Peyer's patch (tissue), 4 donors: ENCODE measurements at regions not wholly inside any gene's neighbourhood (a gene's known extent, or its start where the extent isn't known, plus 50 kb on each side); places are given as distances from the start of the nearest gene placed in this dataset.

Experiments
- POLR2A ChIP-seq, 2 donors: fragments of 450-650 bp; IDR thresholded peaks; one replicate each; pipeline ENCODE4 v1.5.1; 2017; ENCODE audit warnings: antibody characterized with exemption in 2 of 2, mild to moderate bottlenecking in 2 of 2, moderate library complexity in 2 of 2
- TF ChIP-seq, protein P1 (sequence below), 6 experiments: fragments of 450-650 bp in 4 of 6; fragments of 200-600 bp in 2 of 6; sonication (generic) in 1 of 6; IDR thresholded peaks; one replicate each; pipeline ENCODE4 v1.5.1; 2017 to 2019; ENCODE audit warnings: antibody characterized with exemption in 6 of 6, mild to moderate bottlenecking in 3 of 6, moderate library complexity in 1 of 6

- TF ChIP-seq, protein P1, sequence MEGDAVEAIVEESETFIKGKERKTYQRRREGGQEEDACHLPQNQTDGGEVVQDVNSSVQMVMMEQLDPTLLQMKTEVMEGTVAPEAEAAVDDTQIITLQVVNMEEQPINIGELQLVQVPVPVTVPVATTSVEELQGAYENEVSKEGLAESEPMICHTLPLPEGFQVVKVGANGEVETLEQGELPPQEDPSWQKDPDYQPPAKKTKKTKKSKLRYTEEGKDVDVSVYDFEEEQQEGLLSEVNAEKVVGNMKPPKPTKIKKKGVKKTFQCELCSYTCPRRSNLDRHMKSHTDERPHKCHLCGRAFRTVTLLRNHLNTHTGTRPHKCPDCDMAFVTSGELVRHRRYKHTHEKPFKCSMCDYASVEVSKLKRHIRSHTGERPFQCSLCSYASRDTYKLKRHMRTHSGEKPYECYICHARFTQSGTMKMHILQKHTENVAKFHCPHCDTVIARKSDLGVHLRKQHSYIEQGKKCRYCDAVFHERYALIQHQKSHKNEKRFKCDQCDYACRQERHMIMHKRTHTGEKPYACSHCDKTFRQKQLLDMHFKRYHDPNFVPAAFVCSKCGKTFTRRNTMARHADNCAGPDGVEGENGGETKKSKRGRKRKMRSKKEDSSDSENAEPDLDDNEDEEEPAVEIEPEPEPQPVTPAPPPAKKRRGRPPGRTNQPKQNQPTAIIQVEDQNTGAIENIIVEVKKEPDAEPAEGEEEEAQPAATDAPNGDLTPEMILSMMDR (IDR thresholded peaks at IDR 0.05) = no peak
- TF ChIP-seq POLR2A (IDR thresholded peaks at IDR 0.05) = no peak
These were observed 507.8 kb downstream of the FBXO15 start for GRCh38 chr18:73639788-73640187.
